ENCODE measurements at regions not wholly inside any gene's neighbourhood (a gene's known extent, or its start where the extent isn't known, plus 50 kb on each side); places are given as distances from the start of the nearest gene placed in this dataset.

- Histone ChIP-seq H3K27ac (no peak overlapping the region), H3K4me3 (no peak overlapping the region), H3K4me1 (no peaks in the 10 kb centered on the region), H3K4me2 (no peak overlapping the region), H3K9me3 (no peaks in the 10 kb centered on the region)
- POLR2A ChIA-PET, result no interaction called here
- CTCF ChIA-PET, result no interaction called here
- DNase-seq (ENCODE audit: low read depth in 1 of 2, low spot score in 1 of 2), result no peak
- TF ChIP-seq TFCP2L1 (CRISPR knock-in tag; IDR thresholded peaks at IDR 0.05) (no peak), JUNB (IDR thresholded peaks at IDR 0.05) (no peak), EHF (CRISPR knock-in tag; IDR thresholded peaks at IDR 0.05) (no peak), ZSCAN20 (CRISPR knock-in tag; IDR thresholded peaks at IDR 0.05) (no peak), SREBF2 (IDR thresholded peaks at IDR 0.05) (no peak), ZFP36 (IDR thresholded peaks at IDR 0.05; ENCODE audit: borderline replicate concordance, partially characterized antibody) (no peak)
- TF ChIP-seq, protein P1, sequence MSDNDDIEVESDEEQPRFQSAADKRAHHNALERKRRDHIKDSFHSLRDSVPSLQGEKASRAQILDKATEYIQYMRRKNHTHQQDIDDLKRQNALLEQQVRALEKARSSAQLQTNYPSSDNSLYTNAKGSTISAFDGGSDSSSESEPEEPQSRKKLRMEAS (IDR thresholded peaks at IDR 0.05), result no peak
- FAIRE-seq, result no peak
- no peak for ATAC-seq
Observed at GRCh38 chr6:67190733-67191132, 1444.3 kb upstream of the ADGRB3 start.

DNA sequence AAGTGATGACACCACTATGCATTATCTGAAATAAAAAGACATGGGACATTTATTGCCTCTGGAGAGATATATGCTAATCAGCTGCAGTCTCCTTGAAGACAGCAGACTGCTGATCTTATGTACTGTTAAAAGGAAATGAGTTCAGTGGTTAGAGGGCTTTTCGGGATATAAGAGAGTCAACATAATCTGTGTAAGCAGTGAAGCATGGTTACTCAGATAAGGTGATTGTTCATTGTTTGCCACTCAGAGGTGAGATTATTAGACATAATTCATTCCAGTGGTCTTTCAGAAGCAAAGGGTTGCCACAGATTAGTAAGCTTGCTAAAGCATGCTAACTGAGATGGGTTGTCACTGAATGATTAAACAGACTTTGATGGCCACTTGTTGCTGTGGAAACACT lies 1450.7 kb upstream of the ADGRB3 start:
- Histone ChIP-seq H3K4me2 (no peak overlapping the region), H3K4me1 (no peaks in the 10 kb centered on the region), H3K9me3 (no peaks in the 10 kb centered on the region), H3K27ac (no peak overlapping the region), H3K4me3 (no peak overlapping the region)
- no peak for DNase-seq (ENCODE audit: low read depth in 1 of 2, low spot score in 1 of 2)
- ChIA-PET POLR2A (no interaction called here), CTCF (no interaction called here)
- FAIRE-seq, result no peak
- WGBS (ENCODE audit: missing lambda C conversion rate), result 18% methylated on average over 1 of the region's 1 CpG
- TF ChIP-seq HES2 (IDR thresholded peaks at IDR 0.05) (no peak), MYC (IDR thresholded peaks at IDR 0.05; ENCODE audit: borderline replicate concordance, low read length) (no peak)
- ATAC-seq, result no peak

- FAIRE-seq (no peak), ATAC-seq (no peak)
- no peak overlapping the region for H3K4me3 ChIP-seq
Observed at GRCh38 chr6:67175101-67175500, 1460.0 kb upstream of the ADGRB3 start.

DNA sequence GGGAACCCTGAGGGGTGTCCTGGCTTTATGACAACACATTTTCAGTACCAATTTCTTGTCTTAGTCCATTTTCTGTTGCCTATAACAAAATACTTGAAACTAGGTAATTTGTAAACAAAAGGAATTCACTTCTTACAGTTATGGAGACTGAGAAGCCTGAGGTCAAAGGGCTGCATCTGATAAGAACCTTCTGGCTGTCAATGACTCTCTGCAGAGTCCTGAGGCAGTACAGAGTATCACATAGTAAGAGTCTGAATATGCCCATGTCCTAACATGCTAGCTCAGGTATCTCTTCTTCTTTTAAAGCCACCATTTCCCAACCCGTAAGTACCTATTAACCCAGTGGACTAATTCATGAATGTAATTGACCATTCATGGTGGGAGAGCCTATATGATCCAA lies 1458.6 kb upstream of the EYS start:
- ChIA-PET POLR2A (no interaction called here), CTCF (no interaction called here)
- DNase-seq (ENCODE audit: low read depth in 1 of 2, low spot score in 1 of 2) (no peak), ATAC-seq (no peak), FAIRE-seq (no peak)
- H3K4me3 ChIP-seq, result no peak overlapping the region
- no peak overlapping the region for H3K27ac ChIP-seq
- 67% methylated on average over 1 of the region's 1 CpG for WGBS (ENCODE audit: missing lambda C conversion rate)
- H3K4me1 ChIP-seq, result no peaks in the 10 kb centered on the region
- TF ChIP-seq RAD21 (conservative IDR thresholded peaks at IDR 0.05 in 1 of 2, IDR thresholded peaks at IDR 0.05 in 1 of 2) (no peak), FOSL2 (IDR thresholded peaks at IDR 0.05) (no peak), FOSL2 (CRISPR knock-in tag; IDR thresholded peaks at IDR 0.05) (no peak)
- no peak overlapping the region for H3K4me2 ChIP-seq
- no peaks in the 10 kb centered on the region for H3K9me3 ChIP-seq

More at GRCh38 chr6:67175101-67175500, 1460.0 kb upstream of the ADGRB3 start:
- no peak overlapping the region for H3K4me2 ChIP-seq
- TF ChIP-seq MAFK (IDR thresholded peaks at IDR 0.05; ENCODE audit: partially characterized antibody) (no peak), RNF2 (IDR thresholded peaks at IDR 0.05; ENCODE audit: borderline replicate concordance, low read depth) (no peak), RARB (CRISPR knock-in tag; IDR thresholded peaks at IDR 0.05) (no peak), ZC3H11A (IDR thresholded peaks at IDR 0.05) (no peak), ESRRA (IDR thresholded peaks at IDR 0.05; ENCODE audit: borderline replicate concordance, low read length) (no peak), CBX2 (IDR thresholded peaks at IDR 0.05; ENCODE audit: borderline replicate concordance, low read depth) (no peak)
- TF ChIP-seq, protein P2, sequence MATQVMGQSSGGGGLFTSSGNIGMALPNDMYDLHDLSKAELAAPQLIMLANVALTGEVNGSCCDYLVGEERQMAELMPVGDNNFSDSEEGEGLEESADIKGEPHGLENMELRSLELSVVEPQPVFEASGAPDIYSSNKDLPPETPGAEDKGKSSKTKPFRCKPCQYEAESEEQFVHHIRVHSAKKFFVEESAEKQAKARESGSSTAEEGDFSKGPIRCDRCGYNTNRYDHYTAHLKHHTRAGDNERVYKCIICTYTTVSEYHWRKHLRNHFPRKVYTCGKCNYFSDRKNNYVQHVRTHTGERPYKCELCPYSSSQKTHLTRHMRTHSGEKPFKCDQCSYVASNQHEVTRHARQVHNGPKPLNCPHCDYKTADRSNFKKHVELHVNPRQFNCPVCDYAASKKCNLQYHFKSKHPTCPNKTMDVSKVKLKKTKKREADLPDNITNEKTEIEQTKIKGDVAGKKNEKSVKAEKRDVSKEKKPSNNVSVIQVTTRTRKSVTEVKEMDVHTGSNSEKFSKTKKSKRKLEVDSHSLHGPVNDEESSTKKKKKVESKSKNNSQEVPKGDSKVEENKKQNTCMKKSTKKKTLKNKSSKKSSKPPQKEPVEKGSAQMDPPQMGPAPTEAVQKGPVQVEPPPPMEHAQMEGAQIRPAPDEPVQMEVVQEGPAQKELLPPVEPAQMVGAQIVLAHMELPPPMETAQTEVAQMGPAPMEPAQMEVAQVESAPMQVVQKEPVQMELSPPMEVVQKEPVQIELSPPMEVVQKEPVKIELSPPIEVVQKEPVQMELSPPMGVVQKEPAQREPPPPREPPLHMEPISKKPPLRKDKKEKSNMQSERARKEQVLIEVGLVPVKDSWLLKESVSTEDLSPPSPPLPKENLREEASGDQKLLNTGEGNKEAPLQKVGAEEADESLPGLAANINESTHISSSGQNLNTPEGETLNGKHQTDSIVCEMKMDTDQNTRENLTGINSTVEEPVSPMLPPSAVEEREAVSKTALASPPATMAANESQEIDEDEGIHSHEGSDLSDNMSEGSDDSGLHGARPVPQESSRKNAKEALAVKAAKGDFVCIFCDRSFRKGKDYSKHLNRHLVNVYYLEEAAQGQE (IDR thresholded peaks at IDR 0.05), result no peak
- TF ChIP-seq, protein P3, sequence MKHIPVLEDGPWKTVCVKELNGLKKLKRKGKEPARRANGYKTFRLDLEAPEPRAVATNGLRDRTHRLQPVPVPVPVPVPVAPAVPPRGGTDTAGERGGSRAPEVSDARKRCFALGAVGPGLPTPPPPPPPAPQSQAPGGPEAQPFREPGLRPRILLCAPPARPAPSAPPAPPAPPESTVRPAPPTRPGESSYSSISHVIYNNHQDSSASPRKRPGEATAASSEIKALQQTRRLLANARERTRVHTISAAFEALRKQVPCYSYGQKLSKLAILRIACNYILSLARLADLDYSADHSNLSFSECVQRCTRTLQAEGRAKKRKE (CRISPR knock-in tag; IDR thresholded peaks at IDR 0.05; ENCODE audit: low read depth), result no peak
- WGBS (ENCODE audit: missing lambda C conversion rate), result 43% methylated on average over 1 of the region's 1 CpG
- ChIA-PET POLR2A (no interaction called here), CTCF (no interaction called here)
- H3K9me3 ChIP-seq, result no peaks in the 10 kb centered on the region
- H3K27ac ChIP-seq, result no peak overlapping the region
- no peak for DNase-seq (ENCODE audit: low read depth in 1 of 2, low spot score in 1 of 2)
- no peaks in the 10 kb centered on the region for H3K4me1 ChIP-seq

Measured in A549 (cell line).